Body of pancreas (tissue), 4 donors: ENCODE measurements at regions not wholly inside any gene's neighbourhood (a gene's known extent, or its start where the extent isn't known, plus 50 kb on each side); places are given as distances from the start of the nearest gene placed in this dataset.

ENCODE experiments used
- CTCF ChIP-seq, 7 experiments: fragments of 450-650 bp in 4 of 7; fragments of 200-600 bp in 3 of 7; sonication (generic) in 3 of 7; IDR thresholded peaks; one replicate each; pipeline ENCODE4 v1.5.1; 2016 to 2019; ENCODE audit warnings: antibody characterized with exemption in 7 of 7
- POLR2A ChIP-seq, 3 donors: fragments of 450-650 bp; IDR thresholded peaks; one replicate each; pipeline ENCODE4 v1.6.1; 2016; ENCODE audit warnings: antibody characterized with exemption in 3 of 3, mild to moderate bottlenecking in 2 of 3

- no peak for TF ChIP-seq POLR2A (IDR thresholded peaks at IDR 0.05)
- no peak for TF ChIP-seq CTCF (IDR thresholded peaks at IDR 0.05)
Observed at GRCh38 chr15:55015093-55015445, 181.7 kb downstream of the RSL24D1 start.
